ENCODE measurements at regions not wholly inside any gene's neighbourhood (a gene's known extent, or its start where the extent isn't known, plus 50 kb on each side); places are given as distances from the start of the nearest gene placed in this dataset.

GRCh38 chr22:47452184-47452583 is 689.7 kb downstream of the TBC1D22A start:
- TF ChIP-seq SRSF1 (optimal IDR thresholded peaks at IDR 0.05; ENCODE audit: low read depth, low read length), result no peak
- no peak for TF ChIP-seq ZNF501 (CRISPR knock-in tag; IDR thresholded peaks at IDR 0.05)
- no peak for TF ChIP-seq RXRA (CRISPR knock-in tag; IDR thresholded peaks at IDR 0.05)
- TF ChIP-seq, protein P1, sequence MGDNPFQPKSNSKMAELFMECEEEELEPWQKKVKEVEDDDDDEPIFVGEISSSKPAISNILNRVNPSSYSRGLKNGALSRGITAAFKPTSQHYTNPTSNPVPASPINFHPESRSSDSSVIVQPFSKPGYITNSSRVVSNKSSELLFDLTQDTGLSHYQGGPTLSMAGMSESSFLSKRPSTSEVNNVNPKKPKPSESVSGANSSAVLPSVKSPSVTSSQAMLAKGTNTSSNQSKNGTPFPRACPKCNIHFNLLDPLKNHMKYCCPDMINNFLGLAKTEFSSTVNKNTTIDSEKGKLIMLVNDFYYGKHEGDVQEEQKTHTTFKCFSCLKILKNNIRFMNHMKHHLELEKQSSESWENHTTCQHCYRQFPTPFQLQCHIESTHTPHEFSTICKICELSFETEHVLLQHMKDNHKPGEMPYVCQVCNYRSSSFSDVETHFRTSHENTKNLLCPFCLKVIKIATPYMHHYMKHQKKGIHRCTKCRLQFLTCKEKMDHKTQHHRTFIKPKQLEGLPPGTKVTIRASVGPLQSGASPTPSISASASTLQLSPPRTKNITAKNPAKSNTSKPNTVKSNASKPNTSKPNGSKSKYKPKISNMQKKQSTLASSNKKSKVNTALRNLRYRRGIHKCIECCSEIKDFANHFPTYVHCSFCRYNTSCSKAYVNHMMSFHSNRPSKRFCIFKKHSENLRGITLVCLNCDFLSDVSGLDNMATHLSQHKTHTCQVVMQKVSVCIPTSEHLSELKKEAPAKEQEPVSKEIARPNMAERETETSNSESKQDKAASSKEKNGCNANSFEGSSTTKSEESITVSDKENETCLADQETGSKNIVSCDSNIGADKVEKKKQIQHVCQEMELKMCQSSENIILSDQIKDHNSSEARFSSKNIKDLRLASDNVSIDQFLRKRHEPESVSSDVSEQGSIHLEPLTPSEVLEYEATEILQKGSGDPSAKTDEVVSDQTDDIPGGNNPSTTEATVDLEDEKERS (CRISPR knock-in tag; IDR thresholded peaks at IDR 0.05), result no peak
- no peak for TF ChIP-seq RFX1 (IDR thresholded peaks at IDR 0.05)

Data from HepG2 (cell line).